HAP-1 (cell line): ENCODE measurements at regions not wholly inside any gene's neighbourhood (a gene's known extent, or its start where the extent isn't known, plus 50 kb on each side); places are given as distances from the start of the nearest gene placed in this dataset.

ENCODE experiments used
- DNase-seq, 2 experiments: peaks; one replicate each; pipeline ENCODE4 v3.0.0-alpha.2; 2016 to 2020; ENCODE audit warnings: low spot score in 2 of 2
- H3K27me3 ChIP-seq: fragments of 250-450 bp; sonication (Bioruptor Pico); 2 replicates; pipeline ENCODE4 v1.5.1; 2020; ENCODE audit warnings: low read depth, mild to moderate bottlenecking, moderate library complexity
- H3K36me3 ChIP-seq: fragments of 250-450 bp; sonication (Bioruptor Pico); replicated peaks from 2 replicates; pipeline ENCODE4 v1.5.1; 2020; ENCODE audit warnings: mild to moderate bottlenecking
- H3K4me1 ChIP-seq: fragments of 250-450 bp; sonication (Bioruptor Pico); 2 replicates; pipeline ENCODE4 v1.5.1; 2020; ENCODE audit warnings: mild to moderate bottlenecking
- H3K4me3 ChIP-seq: fragments of 250-450 bp; sonication (Bioruptor Pico); 2 replicates; pipeline ENCODE4 v1.5.1; 2020; ENCODE audit warnings: mild to moderate bottlenecking, moderate library complexity
- H3K9me3 ChIP-seq: fragments of 250-450 bp; sonication (Bioruptor Pico); 2 replicates; pipeline ENCODE4 v1.5.1; 2020; ENCODE audit warnings: mild to moderate bottlenecking, moderate library complexity
- in situ Hi-C: fragments of 300-500 bp; cut with MboI; formaldehyde crosslinking; loops from 3 replicates; pipeline ENCODE4 v1.14.3; 2020; ENCODE audit warnings: low sequenced_read_pairs, inconsistent platforms, mixed read lengths

DNA sequence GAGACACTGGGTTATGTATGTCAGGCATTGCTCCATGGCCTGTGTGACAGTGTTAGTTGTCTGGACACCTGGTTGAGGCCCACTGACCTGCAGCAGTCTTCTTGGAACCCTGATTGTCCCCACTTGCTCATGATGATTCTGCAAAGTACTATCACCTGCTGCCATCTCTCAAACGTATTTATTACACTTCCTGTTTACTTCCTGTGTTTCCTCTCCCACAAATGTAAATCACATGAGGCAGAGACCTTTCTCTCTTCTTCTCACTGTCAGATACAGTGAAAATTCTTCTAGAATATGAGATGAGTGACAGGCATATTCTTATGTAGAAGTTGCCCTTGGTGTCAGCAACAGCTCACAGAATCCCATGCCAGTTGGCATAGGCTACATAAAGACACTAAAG, 186.9 kb upstream of the CNTN1 start:
- in situ Hi-C loops, result no loop called here
- no peaks in the 10 kb centered on the region for H3K9me3 ChIP-seq
- DNase-seq, result no peak
- H3K4me3 ChIP-seq, result no peak overlapping the region
- H3K27me3 ChIP-seq, result no peaks in the 10 kb centered on the region
- H3K36me3 ChIP-seq, result no peaks in the 10 kb centered on the region
- no peaks in the 10 kb centered on the region for H3K4me1 ChIP-seq

GRCh38 chr12:40508421-40508820, 183.8 kb upstream of the CNTN1 start:
- H3K4me3 ChIP-seq, result no peak overlapping the region
- no peaks in the 10 kb centered on the region for H3K36me3 ChIP-seq
- H3K9me3 ChIP-seq, result no peaks in the 10 kb centered on the region
- H3K4me1 ChIP-seq, result no peaks in the 10 kb centered on the region
- in situ Hi-C loops, result no loop called here
- no peak for DNase-seq
- no peaks in the 10 kb centered on the region for H3K27me3 ChIP-seq

DNA sequence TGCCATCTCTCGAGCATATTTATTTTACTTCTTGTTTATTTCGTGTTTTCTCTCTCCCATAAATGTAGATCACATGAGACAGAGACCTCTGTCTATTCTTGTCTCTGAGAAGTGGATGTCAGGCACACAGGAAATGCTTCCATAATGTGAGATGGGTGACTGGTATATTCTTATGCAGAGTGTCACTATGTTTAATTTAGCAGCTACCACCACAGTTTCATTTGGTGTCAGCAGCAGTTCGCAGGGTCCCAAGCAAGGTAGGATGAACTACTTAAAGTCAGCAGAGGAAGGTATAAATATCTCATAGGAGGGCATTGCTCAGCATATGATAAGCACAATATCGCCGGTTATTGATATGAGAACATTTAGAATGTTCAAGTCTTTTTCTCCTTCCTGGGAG, 180.9 kb upstream of the CNTN1 start:
- Histone ChIP-seq H3K4me3 (no peak overlapping the region), H3K4me1 (no peaks in the 10 kb centered on the region), H3K9me3 (no peaks in the 10 kb centered on the region), H3K36me3 (no peaks in the 10 kb centered on the region), H3K27me3 (no peaks in the 10 kb centered on the region)
- in situ Hi-C loops, result no loop called here
- no peak for DNase-seq

DNA sequence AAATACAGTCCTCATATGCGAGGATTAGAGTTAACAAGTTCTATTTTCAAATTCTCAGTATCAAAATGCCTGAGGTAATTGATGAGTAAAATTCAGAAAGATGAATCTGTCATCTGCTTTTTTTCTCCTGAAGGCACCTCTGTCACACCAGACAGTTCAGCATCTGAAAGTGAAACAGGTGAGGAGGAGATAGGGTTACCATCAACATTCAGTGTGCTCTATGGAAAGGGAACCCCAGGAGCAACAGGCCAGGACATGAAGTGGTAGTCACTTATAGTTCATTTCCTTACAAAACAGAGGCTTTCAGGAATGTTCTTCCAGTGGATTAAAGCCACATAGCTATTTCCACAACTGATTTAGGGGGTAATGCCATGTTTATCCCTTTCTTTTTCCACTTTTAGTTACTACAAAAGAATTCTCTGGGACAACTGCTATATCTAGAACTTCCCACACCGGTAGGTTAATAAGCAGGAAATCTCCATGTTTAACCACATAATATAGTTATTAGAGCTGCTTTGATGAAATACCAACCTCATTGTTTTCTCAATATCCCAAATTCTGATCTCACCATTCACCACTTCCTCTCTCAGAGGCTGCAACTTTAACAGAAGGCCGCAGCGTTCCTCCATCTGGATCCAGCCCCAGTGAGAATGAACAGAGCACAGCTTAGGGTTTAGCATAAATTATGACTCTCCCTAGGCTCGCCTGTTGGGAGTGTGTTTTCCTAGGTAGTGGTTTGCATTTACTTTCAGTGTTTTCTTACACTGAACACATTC, 177.0 kb upstream of the CNTN1 start:
- in situ Hi-C loops, result no loop called here
- H3K4me3 ChIP-seq, result no peak overlapping the region
- no peaks in the 10 kb centered on the region for H3K36me3 ChIP-seq
- H3K4me1 ChIP-seq, result no peaks in the 10 kb centered on the region
- no peaks in the 10 kb centered on the region for H3K9me3 ChIP-seq
- no peak for DNase-seq
- H3K27me3 ChIP-seq, result no peaks in the 10 kb centered on the region

- no peaks in the 10 kb centered on the region for H3K4me1 ChIP-seq
Observed at GRCh38 chr12:40522837-40523236, 169.4 kb upstream of the CNTN1 start.

DNA sequence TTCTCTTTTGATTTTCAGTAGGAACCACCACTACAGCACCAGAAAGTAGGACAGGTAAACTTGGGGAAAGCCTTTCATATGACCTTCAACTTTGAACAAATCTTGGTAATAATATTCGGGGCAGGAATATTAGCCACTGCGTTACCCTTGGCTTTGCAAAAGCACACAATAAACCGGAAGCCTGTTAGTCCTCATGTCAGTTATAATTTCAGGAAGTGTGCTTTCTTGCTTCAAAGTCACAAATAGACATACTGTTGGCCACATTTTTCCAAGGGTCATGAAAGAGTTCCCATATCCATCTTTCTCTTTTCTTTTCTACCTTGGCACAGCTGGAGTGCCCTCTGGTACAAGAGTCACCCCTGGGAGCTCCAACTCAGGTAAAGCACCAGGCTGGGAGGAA, 167.2 kb upstream of the CNTN1 start:
- H3K9me3 ChIP-seq, result no peaks in the 10 kb centered on the region
- H3K27me3 ChIP-seq, result no peaks in the 10 kb centered on the region
- H3K4me1 ChIP-seq, result no peaks in the 10 kb centered on the region
- H3K36me3 ChIP-seq, result no peaks in the 10 kb centered on the region
- H3K4me3 ChIP-seq, result no peak overlapping the region
- in situ Hi-C loops, result no loop called here
- DNase-seq, result no peak

More at GRCh38 chr12:40522837-40523236, 169.4 kb upstream of the CNTN1 start:
- H3K27me3 ChIP-seq, result no peaks in the 10 kb centered on the region
- in situ Hi-C loops, result no loop called here
- no peak overlapping the region for H3K4me3 ChIP-seq
- H3K9me3 ChIP-seq, result no peaks in the 10 kb centered on the region
- H3K36me3 ChIP-seq, result no peaks in the 10 kb centered on the region
- no peak for DNase-seq

GRCh38 chr12:40534828-40535227, 157.4 kb upstream of the CNTN1 start:
- in situ Hi-C loops, result no loop called here
- no peak for DNase-seq
- H3K27me3 ChIP-seq, result no peaks in the 10 kb centered on the region
- H3K4me1 ChIP-seq, result no peaks in the 10 kb centered on the region
- no peaks in the 10 kb centered on the region for H3K36me3 ChIP-seq
- H3K9me3 ChIP-seq, result no peaks in the 10 kb centered on the region
- H3K4me3 ChIP-seq, result no peak overlapping the region

GRCh38 chr12:40551466-40551865, 140.8 kb upstream of the CNTN1 start:
- Histone ChIP-seq H3K27me3 (no peaks in the 10 kb centered on the region), H3K9me3 (no peaks in the 10 kb centered on the region), H3K36me3 (no peaks in the 10 kb centered on the region), H3K4me3 (no peak overlapping the region), H3K4me1 (no peaks in the 10 kb centered on the region)
- in situ Hi-C loops, result no loop called here
- no peak for DNase-seq

DNA sequence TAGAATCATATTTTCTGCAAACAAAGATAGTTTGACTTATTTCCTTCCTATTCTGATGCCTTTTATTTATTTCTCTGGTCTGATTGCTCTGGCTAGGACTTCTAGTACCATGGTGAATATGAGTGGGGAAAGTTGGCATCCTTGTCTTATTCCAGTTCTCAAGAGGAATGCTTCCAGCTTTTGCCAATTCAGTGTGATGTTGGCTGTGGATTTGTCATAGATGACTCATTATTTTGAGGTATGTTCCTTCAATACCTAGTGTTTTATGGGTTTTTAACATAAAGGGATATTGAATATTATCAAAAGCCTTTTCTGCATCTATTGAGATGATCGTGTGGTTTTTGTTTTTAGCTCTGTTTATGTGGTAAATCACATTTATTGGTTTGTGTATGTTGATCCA, 139.4 kb upstream of the CNTN1 start:
- in situ Hi-C loops, result no loop called here
- no peaks in the 10 kb centered on the region for H3K36me3 ChIP-seq
- no peak for DNase-seq
- no peaks in the 10 kb centered on the region for H3K4me1 ChIP-seq
- H3K9me3 ChIP-seq, result no peaks in the 10 kb centered on the region
- no peak overlapping the region for H3K4me3 ChIP-seq
- H3K27me3 ChIP-seq, result no peaks in the 10 kb centered on the region

GRCh38 chr12:40557980-40558379, 134.3 kb upstream of the CNTN1 start:
- H3K9me3 ChIP-seq, result no peaks in the 10 kb centered on the region
- H3K36me3 ChIP-seq, result no peaks in the 10 kb centered on the region
- H3K4me1 ChIP-seq, result no peaks in the 10 kb centered on the region
- in situ Hi-C loops, result no loop called here
- no peak overlapping the region for H3K4me3 ChIP-seq
- H3K27me3 ChIP-seq, result no peaks in the 10 kb centered on the region
- DNase-seq, result no peak

- Histone ChIP-seq H3K36me3 (no peaks in the 10 kb centered on the region), H3K27me3 (no peaks in the 10 kb centered on the region), H3K4me3 (no peak overlapping the region), H3K9me3 (no peaks in the 10 kb centered on the region), H3K4me1 (no peaks in the 10 kb centered on the region)
- no peak for DNase-seq
- in situ Hi-C loops, result no loop called here
Observed at GRCh38 chr12:40559865-40560264, 132.4 kb upstream of the CNTN1 start.

DNA sequence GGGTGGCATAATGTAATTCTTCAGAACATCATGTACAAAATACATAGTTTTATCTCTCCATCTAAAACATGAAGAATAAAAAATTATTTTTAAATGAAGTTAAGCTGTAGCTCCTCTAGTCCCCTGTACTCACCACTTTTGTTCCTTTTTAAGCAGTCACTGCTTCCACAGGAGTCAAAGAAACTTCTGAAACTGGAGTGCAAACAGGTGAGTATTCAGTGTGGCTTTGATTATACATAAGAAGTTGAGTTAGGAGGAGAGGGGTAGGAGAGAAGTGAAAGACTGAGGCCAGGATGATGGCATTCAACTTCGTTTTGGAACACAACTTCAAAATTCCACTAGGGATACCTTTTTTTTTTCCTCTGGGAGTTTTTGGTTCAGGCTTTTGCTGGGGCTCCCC, 131.4 kb upstream of the CNTN1 start:
- no peaks in the 10 kb centered on the region for H3K36me3 ChIP-seq
- H3K27me3 ChIP-seq, result no peaks in the 10 kb centered on the region
- no peak for DNase-seq
- in situ Hi-C loops, result no loop called here
- no peak overlapping the region for H3K4me3 ChIP-seq
- H3K4me1 ChIP-seq, result no peaks in the 10 kb centered on the region
- no peaks in the 10 kb centered on the region for H3K9me3 ChIP-seq

- no peaks in the 10 kb centered on the region for H3K4me1 ChIP-seq
- no peak overlapping the region for H3K4me3 ChIP-seq
- no peaks in the 10 kb centered on the region for H3K9me3 ChIP-seq
- in situ Hi-C loops, result no loop called here
- H3K27me3 ChIP-seq, result no peaks in the 10 kb centered on the region
- DNase-seq, result no peak
- no peaks in the 10 kb centered on the region for H3K36me3 ChIP-seq
Observed at GRCh38 chr12:40561395-40561966, 130.8 kb upstream of the CNTN1 start.

DNA sequence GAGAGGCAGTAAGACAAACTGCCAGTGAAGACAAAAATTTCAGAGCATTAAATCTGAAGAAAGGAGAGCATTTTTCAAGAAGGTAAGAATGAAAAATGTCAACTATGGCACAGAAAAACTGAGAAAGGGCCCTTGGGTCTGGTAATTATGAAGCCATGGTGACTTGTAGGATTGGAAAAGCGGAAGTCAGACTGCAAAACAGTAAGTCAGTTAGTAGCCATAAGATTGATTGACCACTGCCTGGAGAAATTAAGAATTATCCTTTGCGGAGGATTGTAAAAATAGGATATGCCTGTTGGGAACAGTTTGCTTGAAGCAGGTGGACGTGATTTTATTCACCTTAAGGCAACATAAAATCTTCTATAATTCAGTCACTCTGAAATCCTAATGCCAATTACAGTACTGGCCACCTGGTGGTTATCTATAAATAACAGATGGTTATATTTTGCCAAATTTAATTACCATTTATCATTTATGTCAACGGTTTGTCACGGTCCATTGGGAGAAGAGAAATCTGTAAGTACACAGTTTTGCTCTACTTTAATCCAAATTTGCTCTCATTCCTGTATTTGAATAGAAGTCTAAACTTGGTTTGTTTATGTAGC, 127.1 kb upstream of the CNTN1 start:
- Histone ChIP-seq H3K4me1 (no peaks in the 10 kb centered on the region), H3K9me3 (no peaks in the 10 kb centered on the region), H3K36me3 (no peaks in the 10 kb centered on the region), H3K4me3 (no peak overlapping the region), H3K27me3 (no peaks in the 10 kb centered on the region)
- in situ Hi-C loops, result no loop called here
- no peak for DNase-seq
